Fibroblast of mammary gland (primary cell): ENCODE measurements at regions not wholly inside any gene's neighbourhood (a gene's known extent, or its start where the extent isn't known, plus 50 kb on each side); places are given as distances from the start of the nearest gene placed in this dataset.
"Not testable (repeated sequence)": the region's sequence is repeated elsewhere in the genome, so short reads cannot be mapped to it uniquely, and the experiment has no call there.

Experiments
- DNase-seq: peaks from one replicate; pipeline ENCODE4 v3.0.0-alpha.2; 2010; ENCODE audit warnings: low read depth
- H3K4me3 ChIP-seq: 2 replicates; pipeline ENCODE4 v1.5.1; 2011; ENCODE audit warnings: low read depth, mild to moderate bottlenecking, low read length, moderate library complexity; ENCODE audit not compliant: control insufficient read depth
- CTCF ChIP-seq: conservative IDR thresholded peaks from 2 replicates; pipeline ENCODE4 v1.5.1; 2011; ENCODE audit warnings: low read depth, low read length, inconsistent platforms; ENCODE audit not compliant: control insufficient read depth, insufficient read depth

DNA sequence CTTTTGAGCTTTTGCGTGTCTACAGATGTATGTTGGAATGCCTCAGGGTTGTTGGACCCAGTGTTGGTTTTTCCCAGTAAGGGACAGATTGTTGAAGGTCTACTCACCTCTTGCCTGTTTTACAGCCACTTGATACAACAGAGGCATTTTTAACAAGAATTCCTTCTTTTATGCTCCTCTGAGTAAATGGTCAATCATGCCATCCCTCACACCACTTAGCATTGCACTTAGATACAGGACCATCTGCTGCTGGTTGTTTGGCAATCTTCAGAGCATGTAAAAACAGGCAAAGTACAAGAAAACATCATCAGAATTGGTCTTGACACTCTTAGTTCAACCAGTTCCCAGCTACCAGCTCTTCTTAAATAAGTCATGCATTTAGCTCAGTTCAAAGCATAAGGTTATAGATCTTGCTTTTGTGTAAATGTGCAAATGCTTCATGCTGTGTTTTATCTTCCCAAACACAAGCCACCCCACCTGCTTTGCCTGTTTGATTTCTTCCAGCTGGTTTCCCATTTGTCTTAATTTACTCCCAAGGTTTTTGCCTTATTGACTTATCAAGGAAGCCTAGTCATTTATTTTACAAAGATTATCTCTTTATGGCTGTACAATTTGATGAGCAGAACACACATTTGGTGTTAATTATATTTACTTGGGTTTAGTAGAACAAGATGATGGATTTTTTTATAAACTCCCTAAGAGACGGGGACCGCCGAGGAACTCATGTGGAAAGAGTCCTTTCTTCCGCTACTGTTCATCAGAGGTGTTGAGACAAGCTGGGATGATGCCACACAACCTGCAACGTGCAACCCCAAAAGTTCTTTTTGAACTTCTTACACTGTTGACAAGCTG lies 136.6 kb downstream of the AHR start:
- TF ChIP-seq CTCF = no peak
- H3K4me3 ChIP-seq = no peak overlapping the region
- no peak for DNase-seq

DNA sequence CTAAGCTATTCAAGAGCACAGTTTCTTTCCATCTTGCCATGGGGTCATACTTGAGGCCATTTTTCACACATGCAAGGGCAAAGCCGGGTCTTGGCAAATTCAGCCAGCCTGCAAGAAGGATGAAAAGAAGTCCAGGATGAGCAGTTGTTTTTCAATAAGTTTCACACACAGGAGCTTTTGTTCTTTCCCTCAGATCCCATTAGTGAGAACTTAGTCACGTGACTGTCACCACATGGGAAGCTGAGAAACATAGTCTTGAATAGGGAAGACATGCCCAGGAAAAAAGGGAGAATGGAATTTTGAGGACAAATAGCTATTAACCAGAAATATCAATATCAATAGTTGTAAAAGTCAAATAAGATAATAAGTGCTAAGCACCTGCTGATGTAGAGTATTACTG lies 137.7 kb downstream of the AHR start:
- no peak overlapping the region for H3K4me3 ChIP-seq
- no peak for TF ChIP-seq CTCF
- DNase-seq = no peak

DNA sequence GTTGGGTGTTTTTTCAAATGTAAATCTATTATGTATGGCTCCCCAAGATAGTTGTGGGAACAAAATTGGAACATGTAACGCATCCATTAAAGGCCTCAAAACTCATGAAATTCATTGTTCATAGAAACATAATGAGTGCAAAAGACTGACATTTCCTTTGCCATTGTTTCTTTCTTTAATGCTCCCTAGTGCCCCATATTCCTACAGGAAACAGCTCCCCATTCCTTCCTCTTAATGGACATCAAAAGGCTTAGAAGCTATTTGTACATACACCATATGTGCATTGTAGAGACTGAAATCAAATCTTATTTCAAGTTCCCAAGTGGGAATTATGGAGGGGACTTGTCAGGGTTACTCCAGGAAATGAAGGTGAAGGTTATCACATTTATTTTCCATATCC lies 139.1 kb downstream of the AHR start:
- DNase-seq = no peak
- TF ChIP-seq CTCF = no peak

GRCh38 chr7:17440025-17440784 lies 141.8 kb downstream of the AHR start:
- DNase-seq, H3K4me3 ChIP-seq: not testable (repeated sequence)

More for the DNA sequence above, 139.1 kb downstream of the AHR start:
- no peak overlapping the region for H3K4me3 ChIP-seq

GRCh38 chr7:17440831-17441230 lies 142.4 kb downstream of the AHR start:
- H3K4me3 ChIP-seq = no peak overlapping the region
- DNase-seq = no peak
- no peak for TF ChIP-seq CTCF

DNA sequence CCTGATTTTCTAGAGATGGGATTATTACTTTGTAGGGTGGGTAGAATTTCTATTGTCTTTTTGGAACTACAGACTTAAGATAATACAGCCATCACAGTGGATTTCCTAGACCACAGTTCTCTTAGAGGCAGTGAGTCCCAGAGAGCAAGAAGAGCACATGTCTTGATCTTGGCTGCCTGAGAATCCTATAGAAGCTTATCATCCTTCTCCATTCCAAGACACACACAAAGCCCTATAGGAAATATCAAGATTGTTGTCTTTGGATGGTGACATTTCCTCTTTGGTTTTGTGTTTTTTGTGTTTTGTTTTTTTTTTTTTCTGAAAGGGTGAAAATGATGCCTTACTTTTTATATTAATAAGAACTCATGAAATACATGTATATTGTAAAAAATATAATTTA lies 143.1 kb downstream of the AHR start:
- TF ChIP-seq CTCF = no peak
- no peak overlapping the region for H3K4me3 ChIP-seq
- no peak for DNase-seq

DNA sequence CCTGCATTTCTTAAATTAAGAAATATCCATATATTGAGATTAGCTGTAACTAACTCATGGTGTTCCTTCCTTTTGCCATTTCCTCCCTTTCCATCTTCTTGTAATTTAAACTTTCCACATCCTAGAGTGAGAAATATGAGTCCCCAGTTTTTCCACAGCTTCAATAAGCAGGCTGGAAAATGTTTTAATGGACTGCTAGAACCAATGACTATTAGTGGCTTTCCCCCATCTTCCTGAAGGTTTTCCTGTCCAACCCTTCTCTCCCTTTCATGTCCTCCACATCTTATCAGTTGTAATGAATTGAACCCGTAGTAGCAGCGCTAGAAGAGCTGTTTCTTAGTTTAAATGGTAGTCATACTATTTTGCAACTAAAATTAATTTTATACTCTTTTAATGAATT lies 145.7 kb downstream of the AHR start:
- no peak for TF ChIP-seq CTCF
- DNase-seq = no peak
- no peak overlapping the region for H3K4me3 ChIP-seq
